GM21825 (cell line): ENCODE measurements at regions not wholly inside any gene's neighbourhood (a gene's known extent, or its start where the extent isn't known, plus 50 kb on each side); places are given as distances from the start of the nearest gene placed in this dataset.

ENCODE experiments used
- ATAC-seq: cut with Tn5 transposase; IDR thresholded peaks from one replicate; pipeline ENCODE4 v1.9.1; 2021; ENCODE audit warnings: mild to moderate bottlenecking, moderate library complexity; ENCODE audit not compliant: unreplicated experiment

- ATAC-seq = no peak
Observed at GRCh38 chr12:105915997-105916759, 222.6 kb downstream of the NUAK1 start.

- no peak for ATAC-seq
Observed at GRCh38 chr12:105916760-105917039, 222.1 kb downstream of the NUAK1 start.

GRCh38 chr12:105920161-105920684 lies 218.5 kb downstream of the NUAK1 start:
- ATAC-seq = no peak

- no peak for ATAC-seq
Observed at GRCh38 chr12:105921055-105921454, 217.7 kb downstream of the NUAK1 start.

GRCh38 chr12:105921872-105922669 lies 216.7 kb downstream of the NUAK1 start:
- ATAC-seq = no peak

- ATAC-seq = no peak
Observed at GRCh38 chr12:105922670-105923102, 216.1 kb downstream of the NUAK1 start.

- ATAC-seq = no peak
Observed at GRCh38 chr12:105924526-105925208, 214.1 kb downstream of the NUAK1 start.

GRCh38 chr12:105927564-105927963 lies 211.2 kb downstream of the NUAK1 start:
- no peak for ATAC-seq

GRCh38 chr12:105928436-105928835 lies 210.3 kb downstream of the NUAK1 start:
- no peak for ATAC-seq

- ATAC-seq = no peak
Observed at GRCh38 chr12:105929192-105929591, 209.6 kb downstream of the NUAK1 start.

GRCh38 chr12:105930557-105931503 lies 207.9 kb downstream of the NUAK1 start:
- no peak for ATAC-seq

- ATAC-seq = no peak
Observed at GRCh38 chr12:105931762-105932570, 206.8 kb downstream of the NUAK1 start.

GRCh38 chr12:105933671-105934665 lies 204.8 kb downstream of the NUAK1 start:
- ATAC-seq = no peak

- no peak for ATAC-seq
Observed at GRCh38 chr12:105935106-105935505, 203.6 kb downstream of the NUAK1 start.

- ATAC-seq = no peak
Observed at GRCh38 chr12:105935981-105936380, 202.8 kb downstream of the NUAK1 start.

GRCh38 chr12:105936496-105936895 lies 202.3 kb downstream of the NUAK1 start:
- no peak for ATAC-seq

GRCh38 chr12:105937009-105937408 lies 201.7 kb downstream of the NUAK1 start:
- no peak for ATAC-seq

GRCh38 chr12:105939181-105939721 lies 199.5 kb downstream of the NUAK1 start:
- no peak for ATAC-seq
